ENCODE measurements at regions not wholly inside any gene's neighbourhood (a gene's known extent, or its start where the extent isn't known, plus 50 kb on each side); places are given as distances from the start of the nearest gene placed in this dataset.

DNA sequence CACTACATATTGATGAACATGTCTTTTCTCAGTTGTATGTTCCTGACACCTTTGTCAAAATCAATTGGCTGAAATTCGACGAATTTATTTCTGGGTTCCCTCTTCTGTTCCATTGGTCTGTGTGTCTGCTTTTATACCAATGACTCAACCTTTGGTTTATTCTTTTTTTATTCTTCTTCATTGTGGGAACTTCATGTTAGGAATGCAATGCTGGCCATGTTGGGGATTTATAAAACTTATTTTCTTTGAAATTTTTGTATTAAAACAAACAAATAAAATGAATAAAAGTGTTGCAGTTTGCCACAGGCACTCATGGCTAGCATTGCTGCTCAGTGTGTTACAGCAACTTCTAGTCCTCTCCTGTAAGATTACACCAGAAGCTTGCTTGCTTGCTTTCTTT, 287.8 kb downstream of the DUSP10 start:
- H3K27me3 ChIP-seq (ENCODE audit: insufficient read depth, low read length), result no peaks in the 10 kb centered on the region
- H4K8ac ChIP-seq (ENCODE audit: low read depth, low read length), result no peak overlapping the region
- H2BK120ac ChIP-seq (ENCODE audit: insufficient read depth, low read length, poor library complexity), result no peak overlapping the region
- no CpG with 5 or more reads among the region's 2 CpGs for WGBS (ENCODE audit: extremely low coverage, insufficient coverage, insufficient read length)
- no peak overlapping the region for H3K4ac ChIP-seq (ENCODE audit: low read depth, low read length)
- H4K91ac ChIP-seq (ENCODE audit: low read depth, low read length), result no peak overlapping the region
- H3K79me1 ChIP-seq (ENCODE audit: low read length), result no peaks in the 10 kb centered on the region
- H3K9ac ChIP-seq (ENCODE audit: low read length), result no peak overlapping the region
- no peak overlapping the region for H3K23ac ChIP-seq (ENCODE audit: low read length)
- H3K14ac ChIP-seq (ENCODE audit: low read length), result no peak overlapping the region
- no peaks in the 10 kb centered on the region for H3K79me2 ChIP-seq (ENCODE audit: control insufficient read depth, insufficient read depth, low read length, poor library complexity)
- no peak overlapping the region for H2AK5ac ChIP-seq (ENCODE audit: low read length)
- H3K4me3 ChIP-seq (ENCODE audit: low read depth, low read length), result no peak overlapping the region
- no peaks in the 10 kb centered on the region for H3K36me3 ChIP-seq (ENCODE audit: control insufficient read depth in 1 of 2, insufficient read depth in 2 of 2, low read length in 2 of 2)
- no peak overlapping the region for H2AFZ ChIP-seq (ENCODE audit: insufficient read depth, low read length, poor library complexity)
- H4K12ac ChIP-seq (ENCODE audit: low read depth, low read length), result no peak overlapping the region
- no peak overlapping the region for H3K4me2 ChIP-seq (ENCODE audit: low read length)
- H2BK12ac ChIP-seq (ENCODE audit: low read length), result no peak overlapping the region
- no peak overlapping the region for H3K27ac ChIP-seq (ENCODE audit: low read depth, low read length)
- no peak overlapping the region for H3K18ac ChIP-seq (ENCODE audit: low read length)
- no peaks in the 10 kb centered on the region for H3K4me1 ChIP-seq (ENCODE audit: control insufficient read depth in 1 of 2, insufficient read depth in 2 of 2, low read length in 2 of 2)
- no peak for DNase-seq
- no peaks in the 10 kb centered on the region for H3K9me3 ChIP-seq (ENCODE audit: insufficient read depth, low read depth, low read length)
- H2BK5ac ChIP-seq (ENCODE audit: low read depth, low read length, poor library complexity), result no peak overlapping the region

DNA sequence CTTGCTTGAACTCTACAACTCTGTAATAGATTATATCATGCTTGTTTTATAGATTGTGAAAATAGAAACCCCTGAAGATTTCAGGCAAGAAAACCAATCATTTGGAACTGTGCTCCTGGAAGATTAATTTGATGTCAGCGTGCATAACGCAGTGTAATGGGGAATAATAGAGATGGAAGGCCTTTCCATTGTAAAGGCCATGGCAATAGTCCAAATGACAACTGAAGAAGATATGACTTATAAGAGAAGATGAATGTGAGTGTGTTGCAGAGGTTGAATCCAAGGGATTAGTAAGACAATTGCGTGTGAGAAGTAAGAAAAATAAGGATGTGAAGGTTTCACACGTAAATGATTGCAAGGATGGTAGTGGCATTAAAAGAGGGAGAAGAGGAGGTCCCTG, 285.0 kb downstream of the DUSP10 start:
- H3K9ac ChIP-seq (ENCODE audit: low read length), result no peak overlapping the region
- no peaks in the 10 kb centered on the region for H3K9me3 ChIP-seq (ENCODE audit: insufficient read depth, low read depth, low read length)
- DNase-seq, result no peak
- H4K8ac ChIP-seq (ENCODE audit: low read depth, low read length), result no peak overlapping the region
- no peak overlapping the region for H2BK5ac ChIP-seq (ENCODE audit: low read depth, low read length, poor library complexity)
- H3K36me3 ChIP-seq (ENCODE audit: control insufficient read depth in 1 of 2, insufficient read depth in 2 of 2, low read length in 2 of 2), result no peaks in the 10 kb centered on the region
- no peaks in the 10 kb centered on the region for H3K4me1 ChIP-seq (ENCODE audit: control insufficient read depth in 1 of 2, insufficient read depth in 2 of 2, low read length in 2 of 2)
- H2BK12ac ChIP-seq (ENCODE audit: low read length), result no peak overlapping the region
- no peak overlapping the region for H3K4me3 ChIP-seq (ENCODE audit: low read depth, low read length)
- H3K4me2 ChIP-seq (ENCODE audit: low read length), result no peak overlapping the region
- H3K18ac ChIP-seq (ENCODE audit: low read length), result no peak overlapping the region
- H4K91ac ChIP-seq (ENCODE audit: low read depth, low read length), result no peak overlapping the region
- no peak overlapping the region for H2AFZ ChIP-seq (ENCODE audit: insufficient read depth, low read length, poor library complexity)
- H3K27me3 ChIP-seq (ENCODE audit: insufficient read depth, low read length), result no peaks in the 10 kb centered on the region
- no peak overlapping the region for H3K23ac ChIP-seq (ENCODE audit: low read length)
- no peaks in the 10 kb centered on the region for H3K79me2 ChIP-seq (ENCODE audit: control insufficient read depth, insufficient read depth, low read length, poor library complexity)
- no peak overlapping the region for H2AK5ac ChIP-seq (ENCODE audit: low read length)
- H3K27ac ChIP-seq (ENCODE audit: low read depth, low read length), result no peak overlapping the region
- no peaks in the 10 kb centered on the region for H3K79me1 ChIP-seq (ENCODE audit: low read length)
- H3K14ac ChIP-seq (ENCODE audit: low read length), result no peak overlapping the region
- H4K12ac ChIP-seq (ENCODE audit: low read depth, low read length), result no peak overlapping the region
- H3K4ac ChIP-seq (ENCODE audit: low read depth, low read length), result no peak overlapping the region
- H2BK120ac ChIP-seq (ENCODE audit: insufficient read depth, low read length, poor library complexity), result no peak overlapping the region
- WGBS (ENCODE audit: extremely low coverage, insufficient coverage, insufficient read length), result 100% methylated on average over 2 of the region's 4 CpGs

DNA sequence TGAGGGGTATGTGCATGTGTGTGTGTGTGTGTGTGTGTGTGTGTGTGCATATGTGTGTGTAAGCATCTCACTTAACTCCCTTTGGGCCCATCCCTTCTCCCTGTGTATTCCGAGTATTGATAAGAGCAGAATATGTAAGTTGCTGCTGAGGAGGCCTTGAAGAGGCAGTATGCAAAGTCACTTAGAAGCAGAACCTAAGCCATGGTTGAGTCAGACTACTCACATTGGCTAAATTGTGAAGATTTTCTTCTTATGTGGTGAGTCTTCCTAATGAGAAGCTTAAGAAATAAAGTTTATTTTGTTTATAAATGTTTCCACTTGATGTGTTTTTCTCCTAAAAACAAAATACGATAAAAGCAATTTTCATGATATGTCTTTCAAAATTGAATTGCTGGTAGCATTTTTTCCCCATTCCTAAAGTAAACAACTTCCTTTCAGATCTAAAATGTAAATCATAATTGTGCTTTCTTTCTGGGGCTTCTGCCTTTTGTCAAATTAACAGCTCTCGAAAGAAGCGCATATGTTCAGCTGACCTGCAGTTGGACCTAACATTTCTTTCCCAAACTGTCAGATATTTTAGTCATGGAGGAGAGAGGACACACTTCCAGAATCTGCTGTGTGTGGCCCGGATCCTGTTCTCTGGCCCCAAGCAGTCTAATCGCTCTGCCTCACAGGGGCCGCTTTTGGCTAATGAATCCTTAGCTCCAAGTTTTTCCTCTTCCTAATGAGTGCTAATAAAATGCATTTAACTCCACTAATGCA, 284.0 kb downstream of the DUSP10 start:
- H3K9ac ChIP-seq (ENCODE audit: low read length), result no peak overlapping the region
- H2AK5ac ChIP-seq (ENCODE audit: low read length), result no peak overlapping the region
- H3K14ac ChIP-seq (ENCODE audit: low read length), result no peak overlapping the region
- WGBS (ENCODE audit: extremely low coverage, insufficient coverage, insufficient read length), result no CpG with 5 or more reads among the region's 7 CpGs
- no peaks in the 10 kb centered on the region for H3K9me3 ChIP-seq (ENCODE audit: insufficient read depth, low read depth, low read length)
- H2AFZ ChIP-seq (ENCODE audit: insufficient read depth, low read length, poor library complexity), result no peak overlapping the region
- no peak overlapping the region for H4K91ac ChIP-seq (ENCODE audit: low read depth, low read length)
- no peak for DNase-seq
- no peak overlapping the region for H3K4me3 ChIP-seq (ENCODE audit: low read depth, low read length)
- no peak overlapping the region for H2BK120ac ChIP-seq (ENCODE audit: insufficient read depth, low read length, poor library complexity)
- H3K18ac ChIP-seq (ENCODE audit: low read length), result no peak overlapping the region
- no peaks in the 10 kb centered on the region for H3K4me1 ChIP-seq (ENCODE audit: control insufficient read depth in 1 of 2, insufficient read depth in 2 of 2, low read length in 2 of 2)
- H2BK12ac ChIP-seq (ENCODE audit: low read length), result no peak overlapping the region
- no peak overlapping the region for H3K4ac ChIP-seq (ENCODE audit: low read depth, low read length)
- no peaks in the 10 kb centered on the region for H3K27me3 ChIP-seq (ENCODE audit: insufficient read depth, low read length)
- no peak overlapping the region for H2BK5ac ChIP-seq (ENCODE audit: low read depth, low read length, poor library complexity)
- no peaks in the 10 kb centered on the region for H3K79me1 ChIP-seq (ENCODE audit: low read length)
- no peaks in the 10 kb centered on the region for H3K79me2 ChIP-seq (ENCODE audit: control insufficient read depth, insufficient read depth, low read length, poor library complexity)
- H4K12ac ChIP-seq (ENCODE audit: low read depth, low read length), result no peak overlapping the region
- H4K8ac ChIP-seq (ENCODE audit: low read depth, low read length), result no peak overlapping the region
- no peaks in the 10 kb centered on the region for H3K36me3 ChIP-seq (ENCODE audit: control insufficient read depth in 1 of 2, insufficient read depth in 2 of 2, low read length in 2 of 2)
- no peak overlapping the region for H3K4me2 ChIP-seq (ENCODE audit: low read length)
- no peak overlapping the region for H3K27ac ChIP-seq (ENCODE audit: low read depth, low read length)
- no peak overlapping the region for H3K23ac ChIP-seq (ENCODE audit: low read length)

DNA sequence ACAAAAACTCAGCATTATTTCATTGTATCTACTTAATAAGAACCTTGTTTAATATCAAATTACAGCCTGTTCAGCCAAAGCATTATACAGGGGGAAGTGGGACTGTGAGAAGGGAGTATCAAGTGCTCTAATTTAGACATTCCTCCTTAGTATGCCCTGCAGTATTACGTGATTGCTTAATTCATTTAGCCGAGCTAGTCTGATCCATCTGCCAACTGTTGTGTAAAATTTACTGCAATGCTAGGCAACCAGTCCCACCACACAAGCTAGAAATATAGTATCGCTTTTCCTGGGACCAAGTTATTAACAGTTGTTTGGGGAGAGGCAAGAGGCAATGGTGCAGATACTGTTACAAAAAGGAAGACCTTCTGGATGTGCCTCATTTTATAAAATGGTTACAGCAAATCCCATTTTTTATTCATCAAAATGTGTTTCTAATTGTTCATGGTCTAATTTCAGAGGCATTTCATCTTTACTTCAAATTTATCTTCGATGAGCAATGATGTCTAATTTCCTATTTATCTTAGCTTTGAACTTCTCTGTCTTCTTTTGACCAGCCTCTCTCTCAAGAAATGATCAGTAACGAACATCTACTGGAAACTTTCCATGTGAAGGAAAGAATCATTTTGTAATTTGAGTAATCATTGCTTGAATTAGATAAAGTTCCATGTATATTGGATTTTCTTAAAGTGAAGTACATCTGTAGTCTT, 283.3 kb downstream of the DUSP10 start:
- Histone ChIP-seq H3K4me1 (ENCODE audit: control insufficient read depth in 1 of 2, insufficient read depth in 2 of 2, low read length in 2 of 2) (no peaks in the 10 kb centered on the region), H3K36me3 (ENCODE audit: control insufficient read depth in 1 of 2, insufficient read depth in 2 of 2, low read length in 2 of 2) (no peaks in the 10 kb centered on the region), H4K91ac (ENCODE audit: low read depth, low read length) (no peak overlapping the region), H2AK5ac (ENCODE audit: low read length) (no peak overlapping the region), H2BK5ac (ENCODE audit: low read depth, low read length, poor library complexity) (no peak overlapping the region), H3K9ac (ENCODE audit: low read length) (no peak overlapping the region), H3K4me3 (ENCODE audit: low read depth, low read length) (no peak overlapping the region), H3K4me2 (ENCODE audit: low read length) (no peak overlapping the region), H3K27me3 (ENCODE audit: insufficient read depth, low read length) (no peaks in the 10 kb centered on the region), H3K14ac (ENCODE audit: low read length) (no peak overlapping the region), H2AFZ (ENCODE audit: insufficient read depth, low read length, poor library complexity) (no peak overlapping the region), H3K4ac (ENCODE audit: low read depth, low read length) (no peak overlapping the region), H3K27ac (ENCODE audit: low read depth, low read length) (no peak overlapping the region), H3K79me1 (ENCODE audit: low read length) (no peaks in the 10 kb centered on the region), H3K79me2 (ENCODE audit: control insufficient read depth, insufficient read depth, low read length, poor library complexity) (no peaks in the 10 kb centered on the region), H3K23ac (ENCODE audit: low read length) (no peak overlapping the region), H2BK120ac (ENCODE audit: insufficient read depth, low read length, poor library complexity) (no peak overlapping the region), H2BK12ac (ENCODE audit: low read length) (no peak overlapping the region), H3K18ac (ENCODE audit: low read length) (no peak overlapping the region), H4K12ac (ENCODE audit: low read depth, low read length) (no peak overlapping the region), H4K8ac (ENCODE audit: low read depth, low read length) (no peak overlapping the region), H3K9me3 (ENCODE audit: insufficient read depth, low read depth, low read length) (no peaks in the 10 kb centered on the region)
- DNase-seq, result no peak
- WGBS (ENCODE audit: extremely low coverage, insufficient coverage, insufficient read length), result no CpG with 5 or more reads among the region's 5 CpGs

Data from trophoblast cell (in vitro differentiated cells and primary cell).